ENCODE measurements at regions not wholly inside any gene's neighbourhood (a gene's known extent, or its start where the extent isn't known, plus 50 kb on each side); places are given as distances from the start of the nearest gene placed in this dataset.

DNA sequence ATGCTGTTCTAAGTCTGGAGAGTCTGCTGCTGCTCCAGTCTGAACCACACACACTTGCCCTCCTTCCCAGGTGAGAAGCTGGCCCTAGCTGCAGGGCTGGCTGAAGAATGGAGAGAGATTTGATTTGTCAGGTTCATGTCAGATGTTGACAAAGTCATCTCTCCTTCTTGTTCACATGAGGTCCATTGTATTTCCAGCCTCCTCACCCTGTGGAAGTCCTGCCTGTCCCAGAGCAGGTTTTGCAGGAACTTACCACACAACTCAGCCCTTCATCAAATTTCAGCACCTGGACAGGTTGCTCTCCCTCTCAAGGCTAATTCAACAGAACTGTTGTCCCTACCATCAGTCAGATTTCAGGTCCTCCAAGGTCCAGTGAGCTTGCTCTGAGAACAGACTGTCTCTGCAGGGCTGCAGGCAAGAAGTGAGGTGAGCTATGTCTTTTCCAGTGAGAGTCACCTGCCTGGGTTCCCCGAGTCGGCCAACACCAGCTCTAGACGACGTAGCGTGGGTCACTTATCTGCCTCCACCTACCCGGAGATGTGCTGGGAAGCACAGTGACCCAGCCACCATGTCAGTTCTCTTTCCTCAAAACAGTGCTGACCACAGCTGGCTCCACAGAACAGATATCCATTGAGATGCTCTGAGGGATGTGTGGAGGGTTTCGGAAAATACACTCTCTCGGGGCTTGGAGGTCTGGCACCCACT is 58.0 kb upstream of the CD93 start:
- ATAC-seq = no peak
- no peak for FAIRE-seq
- H3K27ac ChIP-seq = peak overlapping the region in 1 of 2 experiments; percentile 71; a peak in 3 of 6 replicates
- TF ChIP-seq CHD2 (IDR thresholded peaks at IDR 0.05; ENCODE audit: low read length, partially characterized antibody) (no peak), RAD21 (conservative IDR thresholded peaks at IDR 0.05 in 1 of 2, IDR thresholded peaks at IDR 0.05 in 1 of 2) (no peak), ESRRA (IDR thresholded peaks at IDR 0.05; ENCODE audit: borderline replicate concordance, low read length) (no peak), HEYL (CRISPR knock-in tag; IDR thresholded peaks at IDR 0.05) (no peak), POLR2AphosphoS2 (conservative IDR thresholded peaks at IDR 0.05; ENCODE audit: low read length) (no peak), HDAC2 (IDR thresholded peaks at IDR 0.05) (no peak), HOXB13 (CRISPR knock-in tag; IDR thresholded peaks at IDR 0.05; ENCODE audit: low read depth) (no peak), EP300 (IDR thresholded peaks at IDR 0.05) (no peak), CBX8 (IDR thresholded peaks at IDR 0.05) (no peak), PHF8 (IDR thresholded peaks at IDR 0.05; ENCODE audit: borderline replicate concordance, low read depth) (no peak), EHMT2 (IDR thresholded peaks at IDR 0.05; ENCODE audit: low read depth) (no peak), ZC3H11A (IDR thresholded peaks at IDR 0.05) (no peak), EHF (CRISPR knock-in tag; IDR thresholded peaks at IDR 0.05) (no peak), SREBF2 (IDR thresholded peaks at IDR 0.05) (no peak), FOSB (CRISPR knock-in tag; IDR thresholded peaks at IDR 0.05) (no peak), SMC3 (IDR thresholded peaks at IDR 0.05) (no peak)
- TF ChIP-seq, protein P1, sequence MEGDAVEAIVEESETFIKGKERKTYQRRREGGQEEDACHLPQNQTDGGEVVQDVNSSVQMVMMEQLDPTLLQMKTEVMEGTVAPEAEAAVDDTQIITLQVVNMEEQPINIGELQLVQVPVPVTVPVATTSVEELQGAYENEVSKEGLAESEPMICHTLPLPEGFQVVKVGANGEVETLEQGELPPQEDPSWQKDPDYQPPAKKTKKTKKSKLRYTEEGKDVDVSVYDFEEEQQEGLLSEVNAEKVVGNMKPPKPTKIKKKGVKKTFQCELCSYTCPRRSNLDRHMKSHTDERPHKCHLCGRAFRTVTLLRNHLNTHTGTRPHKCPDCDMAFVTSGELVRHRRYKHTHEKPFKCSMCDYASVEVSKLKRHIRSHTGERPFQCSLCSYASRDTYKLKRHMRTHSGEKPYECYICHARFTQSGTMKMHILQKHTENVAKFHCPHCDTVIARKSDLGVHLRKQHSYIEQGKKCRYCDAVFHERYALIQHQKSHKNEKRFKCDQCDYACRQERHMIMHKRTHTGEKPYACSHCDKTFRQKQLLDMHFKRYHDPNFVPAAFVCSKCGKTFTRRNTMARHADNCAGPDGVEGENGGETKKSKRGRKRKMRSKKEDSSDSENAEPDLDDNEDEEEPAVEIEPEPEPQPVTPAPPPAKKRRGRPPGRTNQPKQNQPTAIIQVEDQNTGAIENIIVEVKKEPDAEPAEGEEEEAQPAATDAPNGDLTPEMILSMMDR (IDR thresholded peaks at IDR 0.05) = no peak
- TF ChIP-seq, protein P2, sequence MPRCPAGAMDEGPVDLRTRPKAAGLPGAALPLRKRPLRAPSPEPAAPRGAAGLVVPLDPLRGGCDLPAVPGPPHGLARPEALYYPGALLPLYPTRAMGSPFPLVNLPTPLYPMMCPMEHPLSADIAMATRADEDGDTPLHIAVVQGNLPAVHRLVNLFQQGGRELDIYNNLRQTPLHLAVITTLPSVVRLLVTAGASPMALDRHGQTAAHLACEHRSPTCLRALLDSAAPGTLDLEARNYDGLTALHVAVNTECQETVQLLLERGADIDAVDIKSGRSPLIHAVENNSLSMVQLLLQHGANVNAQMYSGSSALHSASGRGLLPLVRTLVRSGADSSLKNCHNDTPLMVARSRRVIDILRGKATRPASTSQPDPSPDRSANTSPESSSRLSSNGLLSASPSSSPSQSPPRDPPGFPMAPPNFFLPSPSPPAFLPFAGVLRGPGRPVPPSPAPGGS (IDR thresholded peaks at IDR 0.05) = no peak
- TF ChIP-seq, protein P3, sequence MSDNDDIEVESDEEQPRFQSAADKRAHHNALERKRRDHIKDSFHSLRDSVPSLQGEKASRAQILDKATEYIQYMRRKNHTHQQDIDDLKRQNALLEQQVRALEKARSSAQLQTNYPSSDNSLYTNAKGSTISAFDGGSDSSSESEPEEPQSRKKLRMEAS (IDR thresholded peaks at IDR 0.05) = no peak
- TF ChIP-seq, protein P4, sequence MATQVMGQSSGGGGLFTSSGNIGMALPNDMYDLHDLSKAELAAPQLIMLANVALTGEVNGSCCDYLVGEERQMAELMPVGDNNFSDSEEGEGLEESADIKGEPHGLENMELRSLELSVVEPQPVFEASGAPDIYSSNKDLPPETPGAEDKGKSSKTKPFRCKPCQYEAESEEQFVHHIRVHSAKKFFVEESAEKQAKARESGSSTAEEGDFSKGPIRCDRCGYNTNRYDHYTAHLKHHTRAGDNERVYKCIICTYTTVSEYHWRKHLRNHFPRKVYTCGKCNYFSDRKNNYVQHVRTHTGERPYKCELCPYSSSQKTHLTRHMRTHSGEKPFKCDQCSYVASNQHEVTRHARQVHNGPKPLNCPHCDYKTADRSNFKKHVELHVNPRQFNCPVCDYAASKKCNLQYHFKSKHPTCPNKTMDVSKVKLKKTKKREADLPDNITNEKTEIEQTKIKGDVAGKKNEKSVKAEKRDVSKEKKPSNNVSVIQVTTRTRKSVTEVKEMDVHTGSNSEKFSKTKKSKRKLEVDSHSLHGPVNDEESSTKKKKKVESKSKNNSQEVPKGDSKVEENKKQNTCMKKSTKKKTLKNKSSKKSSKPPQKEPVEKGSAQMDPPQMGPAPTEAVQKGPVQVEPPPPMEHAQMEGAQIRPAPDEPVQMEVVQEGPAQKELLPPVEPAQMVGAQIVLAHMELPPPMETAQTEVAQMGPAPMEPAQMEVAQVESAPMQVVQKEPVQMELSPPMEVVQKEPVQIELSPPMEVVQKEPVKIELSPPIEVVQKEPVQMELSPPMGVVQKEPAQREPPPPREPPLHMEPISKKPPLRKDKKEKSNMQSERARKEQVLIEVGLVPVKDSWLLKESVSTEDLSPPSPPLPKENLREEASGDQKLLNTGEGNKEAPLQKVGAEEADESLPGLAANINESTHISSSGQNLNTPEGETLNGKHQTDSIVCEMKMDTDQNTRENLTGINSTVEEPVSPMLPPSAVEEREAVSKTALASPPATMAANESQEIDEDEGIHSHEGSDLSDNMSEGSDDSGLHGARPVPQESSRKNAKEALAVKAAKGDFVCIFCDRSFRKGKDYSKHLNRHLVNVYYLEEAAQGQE (IDR thresholded peaks at IDR 0.05) = no peak
- POLR2A ChIA-PET = no interaction called here
- WGBS (ENCODE audit: missing lambda C conversion rate) = 90% methylated on average over 8 of the region's 8 CpGs
- DNase-seq (ENCODE audit: low read depth in 1 of 2, low spot score in 1 of 2) = no peak
- H3K9me3 ChIP-seq = no peaks in the 10 kb centered on the region
- H3K4me3 ChIP-seq = no peak overlapping the region
- no peak overlapping the region for H3K4me2 ChIP-seq
- H3K4me1 ChIP-seq = peaks cover 29% of the 10 kb centered on the region
- CTCF ChIA-PET = interaction anchor here (1.0 to 2.4 kb wide), 7 partner anchors 18 to 196 kb away, joined by 3 to 7 read pairs (median 3); no protein-coding TSS in a partner anchor
